GM19035 (cell line): ENCODE measurements at regions not wholly inside any gene's neighbourhood (a gene's known extent, or its start where the extent isn't known, plus 50 kb on each side); places are given as distances from the start of the nearest gene placed in this dataset.
"Not testable (repeated sequence)": the region's sequence is repeated elsewhere in the genome, so short reads cannot be mapped to it uniquely, and the experiment has no call there.

Experiments
- ATAC-seq: cut with Tn5 transposase; IDR thresholded peaks from one replicate; pipeline ENCODE4 v1.9.1; 2021; ENCODE audit not compliant: unreplicated experiment

DNA sequence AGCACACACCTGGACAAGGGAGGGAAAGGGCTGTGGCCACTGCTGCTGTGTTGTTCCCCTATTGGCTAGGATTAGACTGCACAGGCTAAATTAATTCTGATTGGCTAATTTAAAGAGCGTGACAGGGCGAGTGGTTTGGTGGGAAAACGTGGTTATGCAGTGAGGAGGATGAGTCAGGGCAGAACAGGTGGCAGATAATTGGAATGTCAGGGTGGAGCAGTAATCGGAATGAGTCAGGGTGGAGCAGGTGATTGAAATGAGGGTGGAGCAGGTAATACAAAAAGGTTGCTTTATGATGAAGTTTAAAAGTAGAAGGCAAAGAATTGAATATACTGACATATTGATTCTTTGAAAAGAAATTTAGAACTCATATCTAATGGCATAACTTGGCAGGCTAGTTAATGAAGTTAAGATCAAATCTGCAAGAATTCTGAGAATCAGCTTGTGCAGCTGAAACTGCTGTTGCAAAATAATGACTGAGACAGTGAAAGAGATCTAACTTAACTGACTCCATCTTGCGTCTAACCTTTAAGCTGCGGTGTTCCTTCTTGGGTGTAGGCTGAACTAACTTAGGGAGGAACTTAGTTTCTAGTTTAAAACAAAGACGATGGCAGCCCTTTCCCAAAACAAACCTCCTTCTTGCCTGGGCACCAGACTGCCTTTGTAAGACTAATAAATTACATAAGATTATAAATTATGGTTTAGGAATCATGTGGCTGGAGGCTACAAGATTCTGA, 174.3 kb downstream of the UTP18 start:
- ATAC-seq = no peak

GRCh38 chr17:51435171-51435552, 174.8 kb downstream of the UTP18 start:
- ATAC-seq = no peak

DNA sequence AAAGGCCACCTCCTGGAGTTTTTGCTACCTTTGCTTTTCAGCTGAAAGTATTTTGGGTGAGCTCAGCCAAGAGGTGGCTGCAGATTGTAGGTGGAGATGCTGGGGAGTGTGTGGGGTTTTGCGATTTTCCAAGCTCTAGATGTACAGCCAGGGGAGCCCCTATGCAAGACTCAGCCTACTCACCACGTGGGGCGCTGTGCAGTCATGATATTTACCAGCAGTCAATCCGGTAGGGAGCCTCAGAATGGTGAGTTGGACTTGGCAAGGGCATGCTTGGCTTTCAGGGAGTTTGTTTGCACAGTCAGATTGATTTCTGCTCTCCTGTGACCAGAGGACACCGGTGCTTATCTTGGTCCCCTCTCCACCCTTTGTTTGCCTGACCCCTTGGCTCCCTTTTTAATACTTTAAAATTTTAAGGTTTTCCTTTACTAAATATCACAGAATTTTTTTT, 175.3 kb downstream of the UTP18 start:
- ATAC-seq = no peak

- no peak for ATAC-seq
Measured at GRCh38 chr17:51439395-51440229, 179.3 kb downstream of the UTP18 start.

GRCh38 chr17:51441431-51441830, 181.1 kb downstream of the UTP18 start:
- no peak for ATAC-seq

- ATAC-seq = no peak
Measured at GRCh38 chr17:51442088-51442865, 181.9 kb downstream of the UTP18 start.

DNA sequence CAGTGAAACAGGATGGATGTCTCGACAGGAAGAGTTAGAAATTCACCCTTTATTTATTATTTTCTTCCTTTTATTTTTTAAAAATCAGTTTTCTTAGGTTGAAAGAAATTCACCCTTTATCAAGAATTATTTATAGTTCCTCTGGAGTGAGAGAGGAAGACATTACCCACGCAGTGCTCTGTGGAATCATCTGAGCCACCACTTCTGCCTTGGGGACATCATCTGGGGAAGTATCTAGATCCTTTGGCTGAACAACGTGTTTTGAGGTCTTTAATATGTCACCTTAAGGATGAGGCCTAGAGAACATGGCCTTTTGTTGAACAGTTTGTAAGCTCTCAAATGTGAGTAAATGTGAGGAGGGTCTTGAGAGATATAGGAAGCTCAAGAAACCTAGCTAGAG, 183.3 kb downstream of the UTP18 start:
- no peak for ATAC-seq

GRCh38 chr17:51445946-51446345, 185.6 kb downstream of the UTP18 start:
- no peak for ATAC-seq

- no peak for ATAC-seq
Measured at GRCh38 chr17:51454456-51454978, 194.2 kb downstream of the UTP18 start.

DNA sequence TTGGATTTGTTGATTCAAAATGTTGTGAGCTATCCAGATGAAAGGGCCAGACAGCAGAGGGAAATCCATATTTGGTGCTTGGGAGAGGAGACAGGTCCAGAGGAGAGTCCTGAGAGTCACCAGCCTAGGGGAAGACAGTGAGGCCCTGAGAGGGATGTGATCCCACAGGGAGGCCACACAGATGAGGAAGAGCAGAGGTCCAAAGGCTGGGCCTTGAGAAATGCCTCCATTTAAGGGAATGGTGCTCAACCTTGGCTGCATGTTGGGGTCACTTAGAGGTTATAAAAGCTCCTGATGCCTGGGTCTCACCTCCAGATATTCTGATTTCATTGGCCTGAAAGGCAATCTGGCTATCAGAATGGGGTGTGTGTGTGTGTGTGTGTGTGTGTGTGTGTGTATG, 194.9 kb downstream of the UTP18 start:
- no peak for ATAC-seq

- no peak for ATAC-seq
Measured at GRCh38 chr17:51455931-51456330, 195.6 kb downstream of the UTP18 start.

GRCh38 chr17:51456942-51457341, 196.6 kb downstream of the UTP18 start:
- ATAC-seq = no peak

- peak; percentile 72 for ATAC-seq
Measured at GRCh38 chr17:51461578-51462004, 201.2 kb downstream of the UTP18 start.

DNA sequence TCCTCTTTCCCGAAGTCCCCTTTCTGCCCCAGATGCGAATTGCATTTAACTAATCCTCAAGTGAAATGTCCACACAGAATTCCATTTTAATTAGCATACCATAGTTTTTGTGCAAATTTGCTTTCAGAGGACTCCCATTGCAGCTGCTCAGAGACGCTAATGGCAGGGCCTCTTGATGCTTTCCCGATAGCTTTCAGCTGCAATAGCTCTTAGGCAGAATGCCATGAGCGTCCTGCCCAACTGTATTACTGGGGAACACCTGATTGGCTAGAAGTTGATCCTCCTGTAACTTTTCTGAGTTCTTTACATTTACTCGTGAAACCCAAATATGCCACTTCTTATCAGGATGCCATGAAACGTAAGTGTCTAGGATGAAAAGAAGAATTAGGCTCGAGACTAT, 203.0 kb downstream of the UTP18 start:
- no peak for ATAC-seq

- no peak for ATAC-seq
Measured at GRCh38 chr17:51467336-51467735, 207.0 kb downstream of the UTP18 start.

DNA sequence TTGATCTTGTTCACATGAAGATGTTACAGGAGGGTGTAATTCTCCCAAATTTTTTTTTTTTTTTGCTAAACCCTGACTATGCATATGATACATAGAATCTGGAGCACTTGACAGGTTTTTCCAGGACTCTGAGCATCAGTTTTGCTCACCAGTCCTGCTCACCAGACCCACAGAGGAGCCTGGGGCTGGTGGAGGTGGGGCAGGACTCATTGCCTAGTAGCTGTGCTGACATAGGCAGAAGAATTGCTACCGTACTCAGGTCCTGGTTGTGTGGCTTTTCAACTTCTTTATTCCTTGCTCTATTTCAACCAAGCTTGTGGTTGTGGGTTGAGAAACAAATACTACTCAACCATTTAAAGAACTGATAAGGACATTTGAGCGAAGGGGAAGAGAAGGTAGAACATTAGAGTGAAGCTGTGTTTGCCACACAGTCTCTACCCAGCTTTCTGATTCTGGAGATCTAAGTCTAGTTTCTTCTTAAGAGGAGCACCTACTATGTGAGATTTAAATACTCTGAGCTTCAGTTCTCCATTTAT, 212.4 kb downstream of the UTP18 start:
- ATAC-seq = no peak

DNA sequence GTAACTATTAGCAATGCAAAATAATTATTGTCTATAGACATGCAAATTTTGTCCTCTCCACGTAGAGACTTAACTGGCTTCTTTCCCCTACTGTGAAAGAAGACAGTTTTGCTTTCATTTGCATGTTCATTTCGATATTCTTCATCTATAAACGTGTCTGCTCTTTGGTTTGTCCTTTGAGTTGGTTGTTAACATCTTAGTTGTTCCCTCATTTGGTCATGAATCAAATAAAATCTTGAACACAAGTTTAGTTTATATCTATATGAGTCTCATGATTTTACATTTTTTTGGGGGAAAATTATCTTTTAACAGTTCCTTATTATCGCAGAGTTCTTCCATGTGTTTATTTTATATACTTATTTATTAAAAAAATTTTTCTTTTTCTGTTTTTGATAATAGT, 214.4 kb downstream of the UTP18 start:
- no peak for ATAC-seq

DNA sequence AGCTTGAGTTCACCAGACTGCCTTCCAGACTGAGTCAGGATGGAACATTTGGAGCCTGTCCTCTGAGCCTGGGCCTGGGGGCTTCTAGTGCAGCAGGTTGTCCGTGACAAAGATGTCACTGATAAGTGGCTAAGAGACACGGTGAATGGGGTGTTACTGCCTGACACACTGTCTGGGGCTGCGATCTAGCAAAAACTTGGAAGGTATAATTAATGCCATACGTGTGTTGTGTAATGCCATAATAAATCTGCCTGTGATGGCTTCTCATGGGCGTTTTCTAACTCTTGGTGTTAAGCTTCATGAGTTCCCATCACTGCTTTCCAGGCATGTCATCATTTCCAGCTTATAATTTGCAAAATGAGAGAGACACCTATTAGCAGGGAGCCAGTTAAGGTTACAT, 215.4 kb downstream of the UTP18 start:
- no peak for ATAC-seq

DNA sequence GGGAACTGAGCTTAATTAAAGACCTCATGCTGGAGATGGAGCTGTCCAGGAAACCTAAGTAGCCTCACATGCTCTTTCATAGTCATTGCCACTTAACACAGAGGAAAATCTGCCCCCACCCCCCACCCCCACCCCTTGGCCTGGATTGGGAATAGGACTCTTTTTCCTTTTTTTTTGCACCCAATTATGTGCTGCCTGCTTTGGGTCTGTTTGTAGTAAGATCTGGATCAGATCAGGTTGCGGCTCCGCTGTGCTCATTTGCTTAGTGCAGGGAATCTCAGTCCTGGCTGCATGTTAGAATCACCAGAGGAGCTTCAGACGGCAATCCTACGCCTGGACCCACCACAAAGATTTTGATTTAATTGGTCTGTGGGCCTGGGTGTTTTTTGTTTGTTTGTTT, 219.0 kb downstream of the UTP18 start:
- ATAC-seq = no peak

GRCh38 chr17:51481370-51481769, 221.0 kb downstream of the UTP18 start:
- no peak for ATAC-seq

- ATAC-seq = not testable (repeated sequence)
Measured at GRCh38 chr17:51482248-51482647, 221.9 kb downstream of the UTP18 start.
